ENCODE measurements at regions not wholly inside any gene's neighbourhood (a gene's known extent, or its start where the extent isn't known, plus 50 kb on each side); places are given as distances from the start of the nearest gene placed in this dataset.
"Not testable (repeated sequence)": the region's sequence is repeated elsewhere in the genome, so short reads cannot be mapped to it uniquely, and the experiment has no call there.

GRCh38 chr9:96064826-96065481 is 189.5 kb downstream of the ERCC6L2 start:
- no peak for DNase-seq (ENCODE audit: low read depth)

GRCh38 chr9:96062854-96063253 is 187.4 kb downstream of the ERCC6L2 start:
- no peak for DNase-seq (ENCODE audit: low read depth)

- DNase-seq (ENCODE audit: low read depth) = no peak
These were observed 186.5 kb downstream of the ERCC6L2 start for GRCh38 chr9:96062031-96062430.

- peak; percentile 9 for DNase-seq (ENCODE audit: low read depth)
These were observed 185.9 kb downstream of the ERCC6L2 start for GRCh38 chr9:96061293-96061987.

GRCh38 chr9:96058218-96058617 is 182.7 kb downstream of the ERCC6L2 start:
- no peak for DNase-seq (ENCODE audit: low read depth)

- no peak for DNase-seq (ENCODE audit: low read depth)
These were observed 181.7 kb downstream of the ERCC6L2 start for GRCh38 chr9:96057155-96057554.

GRCh38 chr9:96056226-96056625 is 180.7 kb downstream of the ERCC6L2 start:
- no peak for DNase-seq (ENCODE audit: low read depth)

- not testable (repeated sequence) for DNase-seq (ENCODE audit: low read depth)
These were observed 178.8 kb downstream of the ERCC6L2 start for GRCh38 chr9:96054248-96054647.

- no peak for DNase-seq (ENCODE audit: low read depth)
These were observed 177.2 kb downstream of the ERCC6L2 start for GRCh38 chr9:96052686-96053085.

GRCh38 chr9:96051423-96051822 is 175.9 kb downstream of the ERCC6L2 start:
- DNase-seq (ENCODE audit: low read depth) = no peak

GRCh38 chr9:96050861-96051155 is 175.3 kb downstream of the ERCC6L2 start:
- DNase-seq (ENCODE audit: low read depth) = no peak

GRCh38 chr9:96050048-96050860 is 174.8 kb downstream of the ERCC6L2 start:
- DNase-seq (ENCODE audit: low read depth) = no peak

- no peak for DNase-seq (ENCODE audit: low read depth)
These were observed 173.7 kb downstream of the ERCC6L2 start for GRCh38 chr9:96048956-96049831.

GRCh38 chr9:96048104-96048955 is 172.8 kb downstream of the ERCC6L2 start:
- no peak for DNase-seq (ENCODE audit: low read depth)

GRCh38 chr9:96047741-96048103 is 172.2 kb downstream of the ERCC6L2 start:
- no peak for DNase-seq (ENCODE audit: low read depth)

- DNase-seq (ENCODE audit: low read depth) = no peak
These were observed 171.7 kb downstream of the ERCC6L2 start for GRCh38 chr9:96047116-96047639.

- no peak for DNase-seq (ENCODE audit: low read depth)
These were observed 170.3 kb downstream of the ERCC6L2 start for GRCh38 chr9:96045811-96046210.

- DNase-seq (ENCODE audit: low read depth) = no peak
These were observed 168.9 kb downstream of the ERCC6L2 start for GRCh38 chr9:96044401-96044800.

- no peak for DNase-seq (ENCODE audit: low read depth)
These were observed 165.3 kb downstream of the ERCC6L2 start for GRCh38 chr9:96040591-96041461.

- no peak for DNase-seq (ENCODE audit: low read depth)
These were observed 163.4 kb downstream of the ERCC6L2 start for GRCh38 chr9:96038914-96039313.

All from activated gamma-delta T cell treated with anti-CD3 and anti-CD28 coated beads, Interleukin-2, amount 50 U/mL, for 16 hours (primary cell).